ENCODE measurements at regions not wholly inside any gene's neighbourhood (a gene's known extent, or its start where the extent isn't known, plus 50 kb on each side); places are given as distances from the start of the nearest gene placed in this dataset.

- TF ChIP-seq CTCF (conservative IDR thresholded peaks at IDR 0.05) (no peak), ZFX (IDR thresholded peaks at IDR 0.05) (no peak)
Observed at GRCh38 chr10:31694929-31695837, 233.4 kb downstream of the ARHGAP12 start.
